PC-9 (cell line): ENCODE measurements at regions not wholly inside any gene's neighbourhood (a gene's known extent, or its start where the extent isn't known, plus 50 kb on each side); places are given as distances from the start of the nearest gene placed in this dataset.

Experiments
- CTCF ChIP-seq: fragments of 200-600 bp; sonication (generic); conservative IDR thresholded peaks from 2 replicates; pipeline ENCODE4 v1.6.1; 2017; ENCODE audit warnings: mixed run types, antibody characterized with exemption, mild to moderate bottlenecking, moderate library complexity
- EZH2 ChIP-seq: fragments of 200-600 bp; sonication (generic); IDR thresholded peaks from 2 replicates; pipeline ENCODE4 v1.8.0; 2017; ENCODE audit warnings: antibody characterized with exemption, low read depth

- TF ChIP-seq CTCF (no peak), EZH2 (no peak)
These were observed 166.1 kb upstream of the ADRA1B start for GRCh38 chr5:159750226-159750625.
